HepG2 (cell line): ENCODE measurements at regions not wholly inside any gene's neighbourhood (a gene's known extent, or its start where the extent isn't known, plus 50 kb on each side); places are given as distances from the start of the nearest gene placed in this dataset.
A peak's percentile ranks its signal among the peaks of the same experiment; 100 is the strongest.

Source experiments
- ATAC-seq: fragments of 200-7000 bp; cut with Tn5 transposase; 3 replicates; pipeline ENCODE4 v1.9.1; 2020; ENCODE audit warnings: mild to moderate bottlenecking, moderate library complexity
- BruUV-seq: library from RNA; stranded (reverse); fragments of 400-500 nt; replicated peaks from 2 replicates; lab custom pipeline; 2021; lab: Mats Ljungman, UMichigan
- CTCF ChIA-PET: fragments of 300-600 bp; formaldehyde crosslinking; extraction: SDS; loops from one replicate; lab custom pipeline; 2021; ENCODE audit warnings: low total read pairs, inconsistent platforms, low intra/inter-chr PET ratio; lab: Yijun Ruan, JAX
- POLR2A ChIA-PET: fragments of 350-600 bp; sonication (Branson Sonifier 250); formaldehyde crosslinking; loops from one replicate; lab custom pipeline; 2020; ENCODE audit warnings: antibody characterized with exemption, inconsistent platforms; lab: Yijun Ruan, JAX
- DNase-seq: peaks from one replicate; pipeline ENCODE4 v3.0.0-alpha.2; 2015; ENCODE audit warnings: low spot score
- FAIRE-seq: peaks from 3 replicates; lab custom pipeline; 2011; peaks lifted over from hg19 to GRCh38; lab: Jason Lieb, UNC
- H2AFZ ChIP-seq: one replicate; pipeline ENCODE4 v1.6.1; 2011; ENCODE audit warnings: low read length, inconsistent platforms
- H3K27ac ChIP-seq: fragments of 300-600 bp; 3 replicates; pipeline ENCODE4 v1.8.0; 2011; ENCODE audit warnings: mixed run types, mild to moderate bottlenecking, mixed read lengths, low read length, inconsistent platforms; ENCODE audit not compliant: insufficient read depth; ENCODE audit errors: extremely low read length
- H3K27me3 ChIP-seq, 2 experiments: fragments of 200-600 bp in 1 of 2; 2 replicates in 1 of 2; 3 replicates in 1 of 2; pipeline versions ENCODE4 v1.6.0 to v1.8.0; 2011; ENCODE audit warnings: low read length in 2 of 2, mild to moderate bottlenecking in 2 of 2, moderate library complexity in 2 of 2, inconsistent platforms in 1 of 2; ENCODE audit not compliant: insufficient read depth in 2 of 2, control insufficient read depth in 1 of 2
- H3K36me3 ChIP-seq, 2 experiments: fragments of 200-600 bp in 1 of 2; replicated peaks in 1 of 2; 2 replicates in 1 of 2; 3 replicates in 1 of 2; pipeline versions ENCODE4 v1.5.1 to v1.8.0; 2011; ENCODE audit warnings: low read length in 2 of 2, inconsistent platforms in 1 of 2; ENCODE audit not compliant: insufficient read depth in 2 of 2, control insufficient read depth in 1 of 2
- H3K4me1 ChIP-seq: 2 replicates; pipeline ENCODE4 v1.5.1; 2012; ENCODE audit warnings: low read length, inconsistent platforms; ENCODE audit not compliant: insufficient read depth
- H3K4me2 ChIP-seq: 2 replicates; pipeline ENCODE4 v1.6.0; 2011; ENCODE audit warnings: low read depth, low read length, inconsistent platforms
- H3K4me3 ChIP-seq, 3 experiments: fragments of 200-600 bp in 1 of 3; sonication (generic), shearing (Covaris generic) in 1 of 3; replicated peaks in 1 of 3; 2 replicates each; pipeline ENCODE4 v1.5.1; 2011 to 2016; ENCODE audit warnings: low read length in 3 of 3, inconsistent platforms in 2 of 3, low read depth in 2 of 3, mild to moderate bottlenecking in 2 of 3, control low read depth in 1 of 3, mixed read lengths in 1 of 3; ENCODE audit not compliant: insufficient read depth in 1 of 3
- H3K79me2 ChIP-seq: one replicate; pipeline ENCODE4 v1.6.1; 2011; ENCODE audit warnings: low read length, inconsistent platforms; ENCODE audit not compliant: insufficient read depth
- H3K9ac ChIP-seq: 2 replicates; pipeline ENCODE4 v1.6.0; 2011; ENCODE audit warnings: mild to moderate bottlenecking, low read depth, low read length, inconsistent platforms; ENCODE audit not compliant: insufficient read depth
- H3K9me3 ChIP-seq: 2 replicates; pipeline ENCODE4 v1.5.1; 2012; ENCODE audit warnings: mild to moderate bottlenecking, low read length
- H4K20me1 ChIP-seq: 2 replicates; pipeline ENCODE4 v1.6.0; 2011; ENCODE audit warnings: inconsistent platforms, mild to moderate bottlenecking, low read length, moderate library complexity; ENCODE audit not compliant: insufficient read depth
- AFF4 ChIP-seq: sonication (generic); formaldehyde crosslinking; IDR thresholded peaks from 2 replicates; pipeline ENCODE4 v1.4.0; 2020; ENCODE audit warnings: missing genetic modification reagents
- HOXA9 ChIP-seq: sonication (generic); formaldehyde crosslinking; IDR thresholded peaks from 2 replicates; pipeline ENCODE4 v1.8.1; 2022; ENCODE audit warnings: missing genetic modification reagents, mild to moderate bottlenecking, moderate library complexity, borderline replicate concordance
- KAT2B ChIP-seq: fragments of 150-350 bp; IDR thresholded peaks from 2 replicates; pipeline ENCODE4 v1.6.1; 2014; ENCODE audit warnings: low read depth, low read length, borderline replicate concordance
- KDM2A ChIP-seq: sonication (generic); formaldehyde crosslinking; IDR thresholded peaks from 2 replicates; pipeline ENCODE4 v1.4.0; 2020; ENCODE audit warnings: low read depth, missing genetic modification reagents, borderline replicate concordance
- SNRNP70 ChIP-seq: fragments of 200-400 bp; formaldehyde crosslinking; IDR thresholded peaks from 2 replicates; pipeline ENCODE4 v1.6.1; 2017; ENCODE audit warnings: mild to moderate bottlenecking, low read depth, low read length, moderate library complexity
- SOX13 ChIP-seq, 3 experiments: fragments of 450-650 bp in 1 of 3; sonication (generic) in 1 of 3; formaldehyde crosslinking in 1 of 3; IDR thresholded peaks in 2 of 3; conservative IDR thresholded peaks in 1 of 3; 2 replicates each; pipeline versions ENCODE4 v1.5.0 to v1.6.1; 2016 to 2020; ENCODE audit warnings: antibody characterized with exemption in 1 of 3, mild to moderate bottlenecking in 1 of 3, missing compliant biosample characterization in 1 of 3, missing genetic modification reagents in 1 of 3, moderate library complexity in 1 of 3
- TCF7 ChIP-seq: sonication (generic); IDR thresholded peaks from 2 replicates; pipeline ENCODE4 v1.6.1; 2016; ENCODE audit warnings: antibody characterized with exemption, low read depth
- ZNF256 ChIP-seq: sonication (generic); formaldehyde crosslinking; conservative IDR thresholded peaks from 2 replicates; pipeline ENCODE4 v1.4.0; 2020; ENCODE audit warnings: missing genetic modification reagents
- ZNF335 ChIP-seq: sonication (generic); formaldehyde crosslinking; IDR thresholded peaks from 2 replicates; pipeline ENCODE4 v1.4.0; 2020; ENCODE audit warnings: missing genetic modification reagents
- ZNF367 ChIP-seq: sonication (generic); formaldehyde crosslinking; IDR thresholded peaks from 2 replicates; pipeline ENCODE4 v1.4.0; 2020; ENCODE audit warnings: missing genetic modification reagents, borderline replicate concordance
- WGBS: methylation state at CpG from one replicate; pipeline ENCODE4 v1.1.6; 2017; ENCODE audit warnings: low lambda C conversion rate; 5-methylcytosine and 5-hydroxymethylcytosine counted together
- in situ Hi-C: cut with HindIII; loops from 2 replicates; pipeline ENCODE4 v1.10.0; 2017; ENCODE audit warnings: low pct_unique_long_range_greater_than_20kb; ENCODE audit not compliant: extremely low pct_ligation_motif_present
- intact Hi-C: fragments of 100-400 bp; cut with micrococcal nuclease; formaldehyde crosslinking; loops from one replicate; pipeline ENCODE4 v1.10.0; 2022; ENCODE audit not compliant: unreplicated experiment

DNA sequence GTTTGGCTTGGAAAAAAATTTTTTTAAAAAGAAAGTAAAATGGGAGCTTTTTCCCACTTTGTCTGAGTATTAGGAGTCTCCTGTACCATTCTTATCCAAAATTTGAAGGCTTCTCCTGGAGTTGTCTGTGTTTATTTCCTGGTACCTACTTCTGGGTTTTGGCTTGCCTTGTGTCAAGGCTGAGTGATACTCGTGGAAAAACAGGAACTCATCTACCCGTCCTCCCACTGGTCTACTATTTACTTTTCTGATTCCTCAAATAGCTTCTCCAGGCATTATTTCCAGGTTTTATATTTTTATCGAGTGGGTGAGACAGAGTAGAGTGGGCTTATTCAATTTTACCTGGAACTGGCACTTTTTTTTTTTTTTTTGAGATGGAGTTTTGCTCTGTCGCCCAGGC, 99.4 kb downstream of the RMI1 start:
- in situ Hi-C loops (loop anchor here (10.0 kb wide), 1 partner anchor 65 kb away; no protein-coding TSS in a partner anchor), intact Hi-C loops (no loop called here)
- FAIRE-seq (no peak), DNase-seq (no peak), ATAC-seq (no peak)
- Histone ChIP-seq H3K36me3 (no peaks in the 10 kb centered on the region), H4K20me1 (no peaks in the 10 kb centered on the region), H3K9me3 (no peaks in the 10 kb centered on the region), H3K27ac (no peak overlapping the region), H3K4me1 (no peaks in the 10 kb centered on the region), H3K27me3 (peaks cover 0 to 20% of the 10 kb centered on the region in 2 experiments; a peak in 2 of 5 replicates), H3K79me2 (no peaks in the 10 kb centered on the region), H3K4me2 (peak overlapping the region; percentile 32; the same call in 1 of the 2 replicates), H3K4me3 (no peak overlapping the region), H2AFZ (no peak overlapping the region), H3K9ac (no peak overlapping the region)
- 3% methylated on average over 4 of the region's 4 CpGs for WGBS
- ChIA-PET POLR2A (no interaction called here), CTCF (no interaction called here)
- TF ChIP-seq ZNF335 (no peak), ZNF256 (CRISPR knock-in tag) (no peak), HOXA9 (CRISPR knock-in tag) (no peak), ZNF367 (no peak), SOX13 (IDR thresholded peaks at IDR 0.05) (no peak), SOX13 (CRISPR knock-in tag; conservative IDR thresholded peaks at IDR 0.05 in 1 of 2, IDR thresholded peaks at IDR 0.05 in 1 of 2) (no peak), TCF7 (no peak), KAT2B (no peak), AFF4 (CRISPR knock-in tag) (no peak), SNRNP70 (no peak), KDM2A (CRISPR knock-in tag) (no peak)
- BruUV-seq = no TSS peak
